ENCODE measurements at regions not wholly inside any gene's neighbourhood (a gene's known extent, or its start where the extent isn't known, plus 50 kb on each side); places are given as distances from the start of the nearest gene placed in this dataset.

GRCh38 chr6:91173186-91173585, 586.3 kb upstream of the MAP3K7 start:
- TF ChIP-seq, protein P1, sequence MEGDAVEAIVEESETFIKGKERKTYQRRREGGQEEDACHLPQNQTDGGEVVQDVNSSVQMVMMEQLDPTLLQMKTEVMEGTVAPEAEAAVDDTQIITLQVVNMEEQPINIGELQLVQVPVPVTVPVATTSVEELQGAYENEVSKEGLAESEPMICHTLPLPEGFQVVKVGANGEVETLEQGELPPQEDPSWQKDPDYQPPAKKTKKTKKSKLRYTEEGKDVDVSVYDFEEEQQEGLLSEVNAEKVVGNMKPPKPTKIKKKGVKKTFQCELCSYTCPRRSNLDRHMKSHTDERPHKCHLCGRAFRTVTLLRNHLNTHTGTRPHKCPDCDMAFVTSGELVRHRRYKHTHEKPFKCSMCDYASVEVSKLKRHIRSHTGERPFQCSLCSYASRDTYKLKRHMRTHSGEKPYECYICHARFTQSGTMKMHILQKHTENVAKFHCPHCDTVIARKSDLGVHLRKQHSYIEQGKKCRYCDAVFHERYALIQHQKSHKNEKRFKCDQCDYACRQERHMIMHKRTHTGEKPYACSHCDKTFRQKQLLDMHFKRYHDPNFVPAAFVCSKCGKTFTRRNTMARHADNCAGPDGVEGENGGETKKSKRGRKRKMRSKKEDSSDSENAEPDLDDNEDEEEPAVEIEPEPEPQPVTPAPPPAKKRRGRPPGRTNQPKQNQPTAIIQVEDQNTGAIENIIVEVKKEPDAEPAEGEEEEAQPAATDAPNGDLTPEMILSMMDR (conservative IDR thresholded peaks at IDR 0.05; ENCODE audit: low read depth, low read length): no peak
- no peak for TF ChIP-seq EZH2 (IDR thresholded peaks at IDR 0.05; ENCODE audit: borderline replicate concordance, low read depth, low read length, poor library complexity, severe bottlenecking)
- no TSS peak for BruUV-seq (replicated peaks)
- peak overlapping the region; percentile 76 for H3K27ac ChIP-seq (ENCODE audit: low read depth, low read length, poor library complexity, severe bottlenecking)

DNA sequence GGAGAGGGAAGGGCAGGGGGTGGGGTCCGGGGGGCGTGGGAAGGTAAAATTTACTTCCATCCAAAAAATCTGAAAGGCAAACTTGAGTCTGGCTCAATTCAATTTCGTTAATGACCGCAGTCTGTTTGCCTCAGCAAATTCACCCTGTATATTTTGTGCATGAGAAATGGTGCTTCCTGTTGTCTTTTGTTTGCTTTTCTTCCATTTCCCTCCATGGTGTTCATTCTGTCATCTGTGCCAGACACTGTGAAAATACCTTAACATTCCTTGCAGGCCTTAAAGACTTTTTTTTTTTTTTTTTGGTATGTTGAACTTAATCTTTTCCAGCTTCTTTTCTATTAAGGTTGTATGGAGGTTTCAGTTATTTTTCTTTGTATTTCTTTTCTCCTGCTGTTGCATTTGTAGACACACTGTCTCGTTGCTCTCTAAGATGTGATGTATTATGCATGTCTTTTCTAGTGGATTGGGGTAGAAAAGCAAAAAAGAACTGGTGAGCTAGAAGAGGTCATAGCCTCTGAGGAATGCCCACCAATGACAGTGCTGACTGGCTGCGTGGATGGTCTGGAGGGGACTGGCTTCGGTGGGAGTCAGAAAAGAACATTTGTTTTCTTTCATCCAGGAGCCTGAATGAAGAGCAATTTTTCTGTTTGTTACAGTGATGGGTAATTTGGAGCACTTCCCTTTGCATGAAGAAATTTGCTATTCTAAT, 585.0 kb upstream of the MAP3K7 start:
- TF ChIP-seq EZH2 (IDR thresholded peaks at IDR 0.05; ENCODE audit: borderline replicate concordance, low read depth, low read length, poor library complexity, severe bottlenecking): no peak
- TF ChIP-seq, protein P1 (conservative IDR thresholded peaks at IDR 0.05; ENCODE audit: low read depth, low read length): no peak
- no TSS peak for BruUV-seq (replicated peaks)
- Histone ChIP-seq H3K27ac (ENCODE audit: low read depth, low read length, poor library complexity, severe bottlenecking) (peak overlapping the region; percentile 76), H3K36me3 (ENCODE audit: insufficient read depth, low read length, poor library complexity, severe bottlenecking) (no peaks in the 10 kb centered on the region), H3K27me3 (replicated peaks; ENCODE audit: insufficient read depth, low read depth, low read length, poor library complexity) (no peaks in the 10 kb centered on the region), H3K4me3 (ENCODE audit: low read depth, low read length, poor library complexity, severe bottlenecking) (peak overlapping the region; percentile 23), H3K9me3 (ENCODE audit: low read depth, low read length, poor library complexity, severe bottlenecking) (no peaks in the 10 kb centered on the region), H3K4me1 (ENCODE audit: insufficient read depth, low read length, poor library complexity, severe bottlenecking) (peaks cover 45% of the 10 kb centered on the region)
- POLR2A ChIA-PET (ENCODE audit: low non-redundant PET): no interaction called here
- DNase-seq (ENCODE audit: low spot score): peak; percentile 59
- intact Hi-C loops (cut with micrococcal nuclease; ENCODE audit: unreplicated experiment): no loop called here
- CTCF ChIA-PET: no interaction called here

More at GRCh38 chr6:91173186-91173585, 586.3 kb upstream of the MAP3K7 start:
- peaks cover 40% of the 10 kb centered on the region for H3K4me1 ChIP-seq (ENCODE audit: insufficient read depth, low read length, poor library complexity, severe bottlenecking)
- no peaks in the 10 kb centered on the region for H3K9me3 ChIP-seq (ENCODE audit: low read depth, low read length, poor library complexity, severe bottlenecking)
- intact Hi-C loops (cut with micrococcal nuclease; ENCODE audit: unreplicated experiment): no loop called here
- no peaks in the 10 kb centered on the region for H3K36me3 ChIP-seq (ENCODE audit: insufficient read depth, low read length, poor library complexity, severe bottlenecking)
- CTCF ChIA-PET: no interaction called here
- no peak overlapping the region for H3K4me3 ChIP-seq (ENCODE audit: low read depth, low read length, poor library complexity, severe bottlenecking)
- POLR2A ChIA-PET (ENCODE audit: low non-redundant PET): no interaction called here
- no peaks in the 10 kb centered on the region for H3K27me3 ChIP-seq (replicated peaks; ENCODE audit: insufficient read depth, low read depth, low read length, poor library complexity)
- no peak for DNase-seq (ENCODE audit: low spot score)

- no peak for TF ChIP-seq EZH2 (IDR thresholded peaks at IDR 0.05; ENCODE audit: borderline replicate concordance, low read depth, low read length, poor library complexity, severe bottlenecking)
- TF ChIP-seq, protein P1 (conservative IDR thresholded peaks at IDR 0.05; ENCODE audit: low read depth, low read length): peak; percentile 55
- BruUV-seq (replicated peaks): no TSS peak
- H3K9me3 ChIP-seq (ENCODE audit: low read depth, low read length, poor library complexity, severe bottlenecking): no peaks in the 10 kb centered on the region
- no peak overlapping the region for H3K4me3 ChIP-seq (ENCODE audit: low read depth, low read length, poor library complexity, severe bottlenecking)
- peaks cover 45% of the 10 kb centered on the region for H3K4me1 ChIP-seq (ENCODE audit: insufficient read depth, low read length, poor library complexity, severe bottlenecking)
- H3K27ac ChIP-seq (ENCODE audit: low read depth, low read length, poor library complexity, severe bottlenecking): no peak overlapping the region
- DNase-seq (ENCODE audit: low spot score): peak; percentile 62
- POLR2A ChIA-PET (ENCODE audit: low non-redundant PET): no interaction called here
- intact Hi-C loops (cut with micrococcal nuclease; ENCODE audit: unreplicated experiment): loop anchor here (5.0 kb wide), 1 partner anchor 109 kb away; no protein-coding TSS in a partner anchor
- no peaks in the 10 kb centered on the region for H3K36me3 ChIP-seq (ENCODE audit: insufficient read depth, low read length, poor library complexity, severe bottlenecking)
- H3K27me3 ChIP-seq (replicated peaks; ENCODE audit: insufficient read depth, low read depth, low read length, poor library complexity): no peaks in the 10 kb centered on the region
- CTCF ChIA-PET: no interaction called here
Observed at GRCh38 chr6:91167846-91168245, 581.0 kb upstream of the MAP3K7 start.

All from A673 (cell line).